IMR-90 (cell line): ENCODE measurements at regions not wholly inside any gene's neighbourhood (a gene's known extent, or its start where the extent isn't known, plus 50 kb on each side); places are given as distances from the start of the nearest gene placed in this dataset.

ENCODE experiments used
- BHLHE40 ChIP-seq: fragments of 150-350 bp; IDR thresholded peaks from 2 replicates; pipeline ENCODE4 v1.6.1; 2016; ENCODE audit warnings: mild to moderate bottlenecking, low read depth, low read length
- CEBPB ChIP-seq: IDR thresholded peaks from 2 replicates; pipeline ENCODE4 v1.6.1; 2012; ENCODE audit warnings: low read depth, low read length, improper control_type of control experiment
- CTCF ChIP-seq: conservative IDR thresholded peaks from 2 replicates; pipeline ENCODE4 v1.5.1; 2012; ENCODE audit warnings: mild to moderate bottlenecking, low read depth, low read length, improper control_type of control experiment
- ELK1 ChIP-seq: fragments of 150-350 bp; IDR thresholded peaks from 2 replicates; pipeline ENCODE4 v1.6.1; 2016; ENCODE audit warnings: low read depth, mild to moderate bottlenecking, low read length, moderate library complexity, borderline replicate concordance
- FOS ChIP-seq: fragments of 150-350 bp; IDR thresholded peaks from 2 replicates; pipeline ENCODE4 v1.6.1; 2016; ENCODE audit warnings: low read depth, low read length
- MAFK ChIP-seq: IDR thresholded peaks from 2 replicates; pipeline ENCODE4 v1.6.1; 2012; ENCODE audit warnings: low read depth, low read length, improper control_type of control experiment
- MAZ ChIP-seq: IDR thresholded peaks from 2 replicates; pipeline ENCODE4 v1.6.1; 2012; ENCODE audit warnings: low read depth, mild to moderate bottlenecking, low read length, improper control_type of control experiment, moderate library complexity, borderline replicate concordance
- NFE2L2 ChIP-seq: fragments of 150-350 bp; IDR thresholded peaks from 2 replicates; pipeline ENCODE4 v1.6.1; 2016; ENCODE audit warnings: low read depth, mild to moderate bottlenecking, low read length
- POLR2A ChIP-seq: IDR thresholded peaks from 2 replicates; pipeline ENCODE4 v1.6.1; 2012; ENCODE audit warnings: mild to moderate bottlenecking, low read depth, low read length
- RAD21 ChIP-seq: IDR thresholded peaks from 2 replicates; pipeline ENCODE4 v1.6.1; 2012; ENCODE audit warnings: low read length, improper control_type of control experiment
- RCOR1 ChIP-seq: IDR thresholded peaks from 2 replicates; pipeline ENCODE4 v1.6.1; 2012; ENCODE audit warnings: mild to moderate bottlenecking, low read length, improper control_type of control experiment; ENCODE audit not compliant: insufficient replicate concordance
- RFX5 ChIP-seq: IDR thresholded peaks from 2 replicates; pipeline ENCODE4 v1.8.0; 2012; ENCODE audit warnings: low read depth, mild to moderate bottlenecking, low read length, moderate library complexity
- SMC3 ChIP-seq: fragments of 150-350 bp; IDR thresholded peaks from 2 replicates; pipeline ENCODE4 v1.6.1; 2016; ENCODE audit warnings: low read depth, mild to moderate bottlenecking, antibody characterized with exemption, low read length, moderate library complexity
- USF2 ChIP-seq: fragments of 150-350 bp; IDR thresholded peaks from 2 replicates; pipeline ENCODE4 v1.6.1; 2017; ENCODE audit warnings: mild to moderate bottlenecking, antibody characterized with exemption, low read length, low read depth

GRCh38 chr11:28763151-28763550 is 655.0 kb downstream of the METTL15 start:
- TF ChIP-seq POLR2A (no peak), CTCF (no peak), MAZ (no peak), BHLHE40 (no peak), NFE2L2 (no peak), RAD21 (no peak), ELK1 (no peak), RFX5 (no peak), SMC3 (no peak), CEBPB (no peak), RCOR1 (no peak), MAFK (peak; percentile 7; the same call in 1 of the 2 replicates), FOS (no peak), USF2 (no peak)
